Endothelial cell of umbilical vein (primary cell): ENCODE measurements at regions not wholly inside any gene's neighbourhood (a gene's known extent, or its start where the extent isn't known, plus 50 kb on each side); places are given as distances from the start of the nearest gene placed in this dataset.

Experiments
- BruUV-seq: library from RNA; stranded (reverse); fragments of 400-500 nt; replicated peaks from 2 replicates; lab custom pipeline; 2021; lab: Mats Ljungman, UMichigan
- CTCF ChIA-PET: fragments of 300-600, 350-600 bp; sonication (Branson Sonifier 250); formaldehyde crosslinking; loops from one replicate; lab custom pipeline; 2021; ENCODE audit warnings: antibody characterized with exemption, inconsistent platforms; lab: Charles Lee
- POLR2A ChIA-PET: fragments of 300-600, 350-600 bp; sonication (Branson Sonifier 250); formaldehyde crosslinking; loops from one replicate; lab custom pipeline; 2021; ENCODE audit warnings: antibody characterized with exemption, inconsistent platforms; lab: Charles Lee
- DNase-seq: peaks from one replicate; pipeline ENCODE4 v3.0.0-alpha.2; 2011; ENCODE audit warnings: low read depth, low spot score
- FAIRE-seq: peaks from 2 replicates; lab custom pipeline; 2011; peaks lifted over from hg19 to GRCh38; lab: Jason Lieb, UNC
- H2AFZ ChIP-seq: 2 replicates; pipeline ENCODE4 v1.6.0; 2012; ENCODE audit warnings: low read depth, low read length, control low read depth, inconsistent platforms
- H3K27ac ChIP-seq: 2 replicates; pipeline ENCODE4 v1.5.1; 2011; ENCODE audit warnings: low read depth, mild to moderate bottlenecking, control low read depth, low read length, moderate library complexity; ENCODE audit not compliant: insufficient read depth
- H3K27me3 ChIP-seq, 2 experiments: 2 replicates each; pipeline versions ENCODE4 v1.6.0 to v1.6.1; 2011; ENCODE audit warnings: low read length in 2 of 2, mixed read lengths in 1 of 2; ENCODE audit not compliant: control insufficient read depth in 2 of 2, insufficient read depth in 2 of 2
- H3K36me3 ChIP-seq, 2 experiments: 2 replicates in 1 of 2; 3 replicates in 1 of 2; pipeline ENCODE4 v1.5.1; 2011; ENCODE audit warnings: low read length in 2 of 2, mild to moderate bottlenecking in 1 of 2, moderate library complexity in 1 of 2; ENCODE audit not compliant: control insufficient read depth in 2 of 2, insufficient read depth in 2 of 2; ENCODE audit errors: extremely low read depth in 1 of 2
- H3K4me1 ChIP-seq: 3 replicates; pipeline ENCODE4 v1.5.1; 2011; ENCODE audit warnings: mild to moderate bottlenecking, low read length; ENCODE audit not compliant: control insufficient read depth, insufficient read depth; ENCODE audit errors: extremely low read depth
- H3K4me2 ChIP-seq: 2 replicates; pipeline ENCODE4 v1.6.1; 2011; ENCODE audit warnings: low read length, control low read depth, mixed read lengths; ENCODE audit not compliant: insufficient read depth
- H3K4me3 ChIP-seq, 3 experiments: fragments of 200-600 bp in 1 of 3; sonication (generic), shearing (Covaris generic) in 1 of 3; replicated peaks in 1 of 3; 2 replicates each; pipeline ENCODE4 v1.5.1; 2011 to 2016; ENCODE audit warnings: control low read depth in 3 of 3, low read length in 3 of 3, mild to moderate bottlenecking in 2 of 3, inconsistent platforms in 1 of 3, low read depth in 1 of 3, moderate library complexity in 1 of 3; ENCODE audit not compliant: insufficient read depth in 1 of 3
- H3K79me2 ChIP-seq: 2 replicates; pipeline ENCODE4 v1.6.0; 2012; ENCODE audit warnings: low read length, inconsistent platforms; ENCODE audit not compliant: control insufficient read depth, insufficient read depth
- H3K9ac ChIP-seq: replicated peaks from 2 replicates; pipeline ENCODE3; 2011; ENCODE audit warnings: low read length, control low read depth; ENCODE audit not compliant: insufficient read depth; ENCODE audit errors: extremely low read depth
- H3K9me1 ChIP-seq: replicated peaks from 3 replicates; pipeline ENCODE4 v1.6.0; 2011; ENCODE audit warnings: mild to moderate bottlenecking, low read length; ENCODE audit not compliant: control insufficient read depth, insufficient read depth; ENCODE audit errors: extremely low read depth
- H3K9me3 ChIP-seq: replicated peaks from 2 replicates; pipeline ENCODE4 v1.5.1; 2012; ENCODE audit warnings: low read length, inconsistent platforms; ENCODE audit not compliant: control insufficient read depth, insufficient read depth
- H4K20me1 ChIP-seq: replicated peaks from 2 replicates; pipeline ENCODE3; 2011; ENCODE audit warnings: mild to moderate bottlenecking, low read length; ENCODE audit not compliant: control insufficient read depth, insufficient read depth; ENCODE audit errors: extremely low read depth
- CTCF ChIP-seq, 2 donors: IDR thresholded peaks; 1 replicate in 1 of 2; 2 replicates in 1 of 2; pipeline ENCODE4 v1.5.1; 2011; ENCODE audit warnings: low read length in 2 of 2, mild to moderate bottlenecking in 2 of 2, moderate library complexity in 2 of 2, control low read depth in 1 of 2, inconsistent platforms in 1 of 2, low read depth in 1 of 2; ENCODE audit not compliant: insufficient read depth in 1 of 2; ENCODE audit errors: extremely low read depth in 1 of 2
- GATA2 ChIP-seq: IDR thresholded peaks from 2 replicates; pipeline ENCODE4 v1.7.0; 2011; ENCODE audit warnings: low read depth, mild to moderate bottlenecking, moderate library complexity, mixed read lengths, low read length; ENCODE audit not compliant: insufficient read length, insufficient read depth
- JUN ChIP-seq: IDR thresholded peaks from 2 replicates; pipeline ENCODE4 v1.6.1; 2011; ENCODE audit warnings: borderline replicate concordance, low read depth; ENCODE audit not compliant: insufficient read length, insufficient read depth
- MYC ChIP-seq: IDR thresholded peaks from one replicate; pipeline ENCODE4 v1.6.1; 2011; ENCODE audit warnings: mild to moderate bottlenecking, low read depth, low read length
- POLR2A ChIP-seq: IDR thresholded peaks from 2 replicates; pipeline ENCODE4 v1.6.1; 2012; ENCODE audit warnings: low read depth, mild to moderate bottlenecking, control low read depth, low read length
- POLR2AphosphoS5 ChIP-seq: IDR thresholded peaks from 2 replicates; pipeline ENCODE4 v1.6.1; 2012; ENCODE audit warnings: low read depth, mild to moderate bottlenecking, control low read depth, low read length, moderate library complexity; ENCODE audit not compliant: insufficient read depth
- dilution Hi-C: fragments of 300-500 bp; cut with MboI; formaldehyde crosslinking; loops from one replicate; pipeline ENCODE4 v1.15.0; 2019; ENCODE audit warnings: low sequenced_read_pairs; ENCODE audit not compliant: extremely low pct_ligation_motif_present
- intact Hi-C: fragments of 100-400 bp; cut with micrococcal nuclease; formaldehyde crosslinking; loops from one replicate; pipeline ENCODE4 v1.10.0; 2022
- TF ChIP-seq, protein P1 (sequence below): IDR thresholded peaks from 2 replicates; pipeline ENCODE4 v1.6.1; 2011; ENCODE audit not compliant: insufficient read depth, insufficient read length

DNA sequence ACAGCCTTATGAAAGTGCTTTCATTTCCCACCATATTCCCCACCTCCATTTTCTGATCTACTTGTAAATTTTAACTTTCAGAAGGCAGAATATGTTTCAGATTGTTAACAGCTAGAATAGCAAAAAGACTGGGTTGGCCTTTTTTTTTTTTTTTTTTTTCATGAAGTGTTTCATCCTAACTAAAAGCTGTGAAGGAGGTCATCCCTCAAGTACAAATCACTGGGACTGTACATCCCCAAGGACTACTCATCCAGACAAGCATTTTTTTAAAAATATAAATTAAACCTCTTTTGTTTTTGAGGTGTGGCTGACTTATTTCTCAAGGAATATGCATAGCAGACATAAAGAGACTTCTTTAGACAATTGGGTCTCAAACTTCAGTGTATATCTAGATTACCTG, 542.1 kb upstream of the TUSC1 start:
- H3K9me1 ChIP-seq: no peaks in the 10 kb centered on the region
- POLR2A ChIA-PET: interaction anchor here (0.6 kb wide), 1 partner anchor 749 kb away, joined by 6 read pairs; no protein-coding TSS in a partner anchor
- intact Hi-C loops: no loop called here
- DNase-seq: no peak
- dilution Hi-C loops: no loop called here
- CTCF ChIA-PET: interaction anchor here (1.0 to 1.3 kb wide), 2 partner anchors 9 to 25 kb away, joined by 3 to 5 read pairs; no protein-coding TSS in a partner anchor
- no peaks in the 10 kb centered on the region for H3K79me2 ChIP-seq
- no peak for FAIRE-seq
- no TSS peak for BruUV-seq
- no peaks in the 10 kb centered on the region for H3K9me3 ChIP-seq
- H3K4me1 ChIP-seq: no peaks in the 10 kb centered on the region
- no peak overlapping the region for H3K27ac ChIP-seq
- H3K4me3 ChIP-seq: no peak overlapping the region
- H3K4me2 ChIP-seq: no peak overlapping the region
- no peak overlapping the region for H3K9ac ChIP-seq
- H3K36me3 ChIP-seq: no peaks in the 10 kb centered on the region
- TF ChIP-seq POLR2AphosphoS5: no peak
- no peak for TF ChIP-seq MYC
- TF ChIP-seq, protein P1, sequence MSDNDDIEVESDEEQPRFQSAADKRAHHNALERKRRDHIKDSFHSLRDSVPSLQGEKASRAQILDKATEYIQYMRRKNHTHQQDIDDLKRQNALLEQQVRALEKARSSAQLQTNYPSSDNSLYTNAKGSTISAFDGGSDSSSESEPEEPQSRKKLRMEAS: no peak
- no peak for TF ChIP-seq JUN
- TF ChIP-seq GATA2: no peak
- no peak for TF ChIP-seq CTCF (IDR thresholded peaks at IDR 0.05; ENCODE audit: extremely low read depth in 1 of 2, insufficient read depth in 1 of 2, low read depth in 1 of 2, low read length in 2 of 2)
- TF ChIP-seq POLR2A: no peak
- no peaks in the 10 kb centered on the region for H3K27me3 ChIP-seq
- no peak overlapping the region for H2AFZ ChIP-seq
- H4K20me1 ChIP-seq: no peaks in the 10 kb centered on the region
